Muscle layer of colon (tissue), 2 donors: ENCODE measurements at regions not wholly inside any gene's neighbourhood (a gene's known extent, or its start where the extent isn't known, plus 50 kb on each side); places are given as distances from the start of the nearest gene placed in this dataset.

Experiments
- H3K27ac ChIP-seq: one replicate; pipeline ENCODE4 v1.7.0; 2013; ENCODE audit warnings: low read depth, mild to moderate bottlenecking, low read length, moderate library complexity
- H3K27me3 ChIP-seq, 2 donors: one replicate each; pipeline ENCODE4 v1.7.0; 2013; ENCODE audit warnings: low read length in 2 of 2, mild to moderate bottlenecking in 2 of 2; ENCODE audit not compliant: insufficient read depth in 2 of 2, control insufficient read depth in 1 of 2
- H3K36me3 ChIP-seq: one replicate; pipeline ENCODE4 v1.7.0; 2013; ENCODE audit warnings: mild to moderate bottlenecking, low read length; ENCODE audit not compliant: insufficient read depth
- H3K4me1 ChIP-seq: one replicate; pipeline ENCODE4 v1.7.0; 2013; ENCODE audit warnings: mild to moderate bottlenecking, low read length; ENCODE audit not compliant: insufficient read depth
- H3K4me3 ChIP-seq, 2 donors: one replicate each; pipeline ENCODE4 v1.7.0; 2013; ENCODE audit warnings: low read length in 2 of 2, low read depth in 1 of 2, mild to moderate bottlenecking in 1 of 2, moderate library complexity in 1 of 2
- H3K9ac ChIP-seq: one replicate; pipeline ENCODE4 v1.7.0; 2013; ENCODE audit warnings: low read length
- H3K9me3 ChIP-seq: one replicate; pipeline ENCODE4 v1.7.0; 2013; ENCODE audit warnings: mild to moderate bottlenecking, low read length
- donor health status: abdominal sarcoma.
- donor health status: Adenocarcinoma of cecum.

GRCh38 chr16:86211265-86211664 is 299.1 kb upstream of the FOXF1 start:
- Histone ChIP-seq H3K27ac (no peak overlapping the region), H3K4me1 (peaks cover 6% of the 10 kb centered on the region), H3K9ac (no peak overlapping the region), H3K4me3 (no peak overlapping the region), H3K36me3 (no peaks in the 10 kb centered on the region), H3K27me3 (no peaks in the 10 kb centered on the region), H3K9me3 (no peaks in the 10 kb centered on the region)

- no peaks in the 10 kb centered on the region for H3K9me3 ChIP-seq
- H3K9ac ChIP-seq: no peak overlapping the region
- no peaks in the 10 kb centered on the region for H3K27me3 ChIP-seq
- no peaks in the 10 kb centered on the region for H3K36me3 ChIP-seq
- H3K27ac ChIP-seq: no peak overlapping the region
- no peak overlapping the region for H3K4me3 ChIP-seq
- H3K4me1 ChIP-seq: peaks cover 6% of the 10 kb centered on the region
These were observed 298.5 kb upstream of the FOXF1 start for GRCh38 chr16:86211800-86212199.

DNA sequence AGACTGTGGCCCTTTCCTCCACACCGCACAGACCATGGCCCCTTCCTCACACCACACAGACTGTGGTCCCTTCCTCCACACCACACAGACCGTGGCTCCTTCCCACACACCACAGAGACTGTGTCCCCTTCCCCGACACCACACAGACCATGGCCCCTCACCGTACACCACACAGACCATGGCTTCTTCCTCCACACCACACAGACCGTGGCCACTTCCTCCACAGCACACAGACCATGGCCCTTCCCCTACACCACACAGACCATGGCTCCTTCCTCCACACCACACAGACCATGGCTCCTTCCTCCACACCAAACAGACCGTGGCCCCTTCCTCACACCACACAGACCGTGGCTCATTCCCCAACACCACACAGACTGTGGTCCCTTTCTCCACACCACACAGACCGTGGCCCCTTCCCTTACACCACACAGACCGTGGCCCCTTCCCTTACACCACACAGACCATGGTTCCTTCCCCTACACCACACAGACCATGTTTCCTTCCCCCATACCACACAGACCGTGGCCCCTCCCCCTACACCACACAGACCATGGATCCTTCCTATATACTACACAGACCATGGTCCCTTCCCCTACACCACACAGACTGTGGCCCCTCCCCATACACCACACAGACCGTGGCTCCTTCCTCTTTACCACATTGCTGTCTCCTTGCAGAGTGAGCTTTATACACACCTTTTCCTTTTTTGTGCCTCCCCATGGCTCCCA is 297.5 kb upstream of the FOXF1 start:
- H3K9me3 ChIP-seq: no peaks in the 10 kb centered on the region
- H3K9ac ChIP-seq: no peak overlapping the region
- H3K27ac ChIP-seq: no peak overlapping the region
- H3K4me3 ChIP-seq: no peak overlapping the region
- H3K27me3 ChIP-seq: no peaks in the 10 kb centered on the region
- H3K36me3 ChIP-seq: no peaks in the 10 kb centered on the region
- peaks cover 6% of the 10 kb centered on the region for H3K4me1 ChIP-seq

GRCh38 chr16:86213437-86214205 is 296.7 kb upstream of the FOXF1 start:
- H3K27ac ChIP-seq: no peak overlapping the region
- H3K36me3 ChIP-seq: no peaks in the 10 kb centered on the region
- no peak overlapping the region for H3K4me3 ChIP-seq
- no peak overlapping the region for H3K9ac ChIP-seq
- no peaks in the 10 kb centered on the region for H3K27me3 ChIP-seq
- H3K9me3 ChIP-seq: no peaks in the 10 kb centered on the region
- peaks cover 6% of the 10 kb centered on the region for H3K4me1 ChIP-seq

GRCh38 chr16:86214326-86215232 is 295.7 kb upstream of the FOXF1 start:
- H3K27ac ChIP-seq: no peak overlapping the region
- no peaks in the 10 kb centered on the region for H3K9me3 ChIP-seq
- H3K36me3 ChIP-seq: no peaks in the 10 kb centered on the region
- no peak overlapping the region for H3K9ac ChIP-seq
- H3K4me3 ChIP-seq: no peak overlapping the region
- peaks cover 6% of the 10 kb centered on the region for H3K4me1 ChIP-seq
- no peaks in the 10 kb centered on the region for H3K27me3 ChIP-seq

- H3K27ac ChIP-seq: no peak overlapping the region
These were observed 294.9 kb upstream of the FOXF1 start for GRCh38 chr16:86215233-86215978.

GRCh38 chr16:86215979-86216585 is 294.2 kb upstream of the FOXF1 start:
- H3K9ac ChIP-seq: no peak overlapping the region
- H3K36me3 ChIP-seq: no peaks in the 10 kb centered on the region
- no peaks in the 10 kb centered on the region for H3K9me3 ChIP-seq
- H3K4me3 ChIP-seq: no peak overlapping the region
- H3K4me1 ChIP-seq: peaks cover 6% of the 10 kb centered on the region
- H3K27ac ChIP-seq: no peak overlapping the region
- H3K27me3 ChIP-seq: no peaks in the 10 kb centered on the region

More at GRCh38 chr16:86215233-86215978, 294.9 kb upstream of the FOXF1 start:
- Histone ChIP-seq H3K36me3 (no peaks in the 10 kb centered on the region), H3K27me3 (no peaks in the 10 kb centered on the region), H3K9me3 (no peaks in the 10 kb centered on the region), H3K9ac (no peak overlapping the region), H3K4me1 (peaks cover 6% of the 10 kb centered on the region), H3K4me3 (no peak overlapping the region)

- no peaks in the 10 kb centered on the region for H3K36me3 ChIP-seq
- no peak overlapping the region for H3K4me3 ChIP-seq
- H3K9ac ChIP-seq: no peak overlapping the region
- H3K4me1 ChIP-seq: peaks cover 6% of the 10 kb centered on the region
- no peak overlapping the region for H3K27ac ChIP-seq
- H3K9me3 ChIP-seq: no peaks in the 10 kb centered on the region
- H3K27me3 ChIP-seq: no peaks in the 10 kb centered on the region
These were observed 293.7 kb upstream of the FOXF1 start for GRCh38 chr16:86216591-86216990.

DNA sequence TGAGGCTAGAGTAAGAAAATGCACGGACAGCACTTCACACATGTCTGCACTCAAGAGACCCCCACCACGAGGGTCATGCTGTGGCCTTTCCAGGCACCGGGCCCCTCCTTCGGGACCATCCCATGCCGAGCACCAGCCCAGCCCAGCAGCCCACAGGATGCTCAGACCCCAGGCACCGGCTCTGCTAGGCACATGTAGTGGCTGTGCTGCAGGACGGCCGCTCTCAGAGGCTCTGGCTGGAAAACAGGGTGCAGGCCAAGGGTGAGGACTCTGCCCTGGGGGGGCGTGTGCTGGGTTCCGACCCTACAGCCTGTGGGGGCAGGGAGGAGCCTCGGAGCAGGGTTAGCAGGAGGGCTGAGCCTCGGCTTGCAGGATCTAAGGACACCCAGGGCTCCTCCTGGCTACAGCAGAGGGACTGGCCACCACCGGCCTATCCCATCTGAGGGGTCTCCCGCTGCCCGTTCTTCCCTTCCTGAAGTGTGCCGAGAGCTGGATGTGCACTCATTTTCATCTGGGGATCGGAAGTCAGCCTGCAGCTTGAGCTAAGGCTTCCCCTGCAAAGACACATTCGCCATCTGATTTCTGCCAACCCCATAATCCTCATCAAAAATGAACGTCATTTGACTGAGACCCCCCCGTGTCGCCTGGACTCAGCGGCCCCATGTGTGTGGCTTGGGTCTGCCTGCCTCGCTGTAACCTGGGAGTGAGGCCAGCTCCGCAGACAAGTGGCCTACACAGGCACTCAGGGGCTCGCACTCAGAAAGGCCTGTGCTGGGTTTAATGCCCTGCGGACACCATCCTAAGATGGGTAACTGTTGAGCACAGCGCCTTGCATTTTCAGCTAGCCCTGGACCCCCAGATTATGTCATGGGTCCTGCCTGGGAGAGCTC is 293.1 kb upstream of the FOXF1 start:
- Histone ChIP-seq H3K36me3 (no peaks in the 10 kb centered on the region), H3K27me3 (no peaks in the 10 kb centered on the region), H3K27ac (peak overlapping the region; percentile 3), H3K9me3 (no peaks in the 10 kb centered on the region), H3K9ac (no peak overlapping the region), H3K4me1 (peaks cover 6% of the 10 kb centered on the region), H3K4me3 (no peak overlapping the region)

DNA sequence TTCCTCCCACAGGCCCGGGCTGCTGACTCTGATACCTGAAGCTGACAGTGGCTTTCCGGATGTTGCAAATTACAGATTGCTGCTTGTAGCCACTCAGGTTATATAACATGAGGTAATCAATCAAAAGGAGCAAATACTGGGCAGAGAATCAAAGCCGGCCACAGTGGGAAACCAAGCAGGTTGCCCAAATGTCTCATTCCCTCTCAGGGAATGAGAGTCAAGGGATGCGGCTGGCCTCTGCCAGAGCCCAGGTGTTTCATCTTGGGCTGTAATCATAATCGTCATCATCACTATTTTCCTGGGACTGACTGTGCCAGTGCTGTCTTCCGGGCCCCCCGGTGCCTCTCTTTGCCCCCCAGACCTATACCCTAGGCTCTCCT is 292.4 kb upstream of the FOXF1 start:
- H3K36me3 ChIP-seq: no peaks in the 10 kb centered on the region
- peaks cover 6% of the 10 kb centered on the region for H3K4me1 ChIP-seq
- H3K9me3 ChIP-seq: no peaks in the 10 kb centered on the region
- H3K4me3 ChIP-seq: no peak overlapping the region
- no peak overlapping the region for H3K9ac ChIP-seq
- H3K27ac ChIP-seq: no peak overlapping the region
- no peaks in the 10 kb centered on the region for H3K27me3 ChIP-seq
